Stomach smooth muscle (tissue), 2 donors: ENCODE measurements at regions not wholly inside any gene's neighbourhood (a gene's known extent, or its start where the extent isn't known, plus 50 kb on each side); places are given as distances from the start of the nearest gene placed in this dataset.

Experiments
- H3K27ac ChIP-seq: one replicate; pipeline ENCODE4 v1.7.0; 2013; ENCODE audit warnings: mild to moderate bottlenecking, low read length, inconsistent platforms
- H3K27me3 ChIP-seq, 2 donors: one replicate each; pipeline ENCODE4 v1.7.0; 2013; ENCODE audit warnings: low read length in 2 of 2; ENCODE audit not compliant: insufficient read depth in 2 of 2, control insufficient read depth in 1 of 2
- H3K36me3 ChIP-seq, 2 donors: one replicate each; pipeline ENCODE4 v1.7.0; 2013; ENCODE audit warnings: low read length in 2 of 2; ENCODE audit not compliant: control insufficient read depth in 2 of 2, insufficient read depth in 2 of 2
- H3K4me1 ChIP-seq: one replicate; pipeline ENCODE4 v1.7.0; 2013; ENCODE audit warnings: low read length; ENCODE audit not compliant: control insufficient read depth, insufficient read depth
- H3K4me3 ChIP-seq, 2 donors: one replicate each; pipeline ENCODE4 v1.7.0; 2013; ENCODE audit warnings: low read length in 2 of 2
- H3K9ac ChIP-seq, 2 donors: one replicate each; pipeline ENCODE4 v1.7.0; 2013; ENCODE audit warnings: low read length in 2 of 2, mild to moderate bottlenecking in 1 of 2
- H3K9me3 ChIP-seq, 2 donors: one replicate each; pipeline ENCODE4 v1.7.0; 2013; ENCODE audit warnings: low read length in 2 of 2; ENCODE audit not compliant: control insufficient read depth in 2 of 2
- donor health status: healthy.
- donor health status: Pancreatic carcinoma.

- no peak overlapping the region for H3K4me3 ChIP-seq
- H3K36me3 ChIP-seq = no peaks in the 10 kb centered on the region
- H3K27ac ChIP-seq = no peak overlapping the region
- H3K27me3 ChIP-seq = peaks cover 0 to 2% of the 10 kb centered on the region in 2 donors
- no peaks in the 10 kb centered on the region for H3K9me3 ChIP-seq
- no peak overlapping the region for H3K9ac ChIP-seq
- peaks cover 9% of the 10 kb centered on the region for H3K4me1 ChIP-seq
These were observed 123.7 kb upstream of the CPEB4 start for GRCh38 chr5:173764332-173765028.

GRCh38 chr5:173765029-173765644 is 123.0 kb upstream of the CPEB4 start:
- Histone ChIP-seq H3K4me1 (peaks cover 9% of the 10 kb centered on the region), H3K9me3 (no peaks in the 10 kb centered on the region), H3K27ac (no peak overlapping the region), H3K36me3 (no peaks in the 10 kb centered on the region), H3K4me3 (no peak overlapping the region), H3K9ac (no peak overlapping the region), H3K27me3 (peaks cover 0 to under 1% of the 10 kb centered on the region in 2 donors)

- H3K27ac ChIP-seq = no peak overlapping the region
- no peaks in the 10 kb centered on the region for H3K36me3 ChIP-seq
- H3K9ac ChIP-seq = no peak overlapping the region
- peaks cover 9% of the 10 kb centered on the region for H3K4me1 ChIP-seq
- H3K27me3 ChIP-seq = no peaks in the 10 kb centered on the region
- no peaks in the 10 kb centered on the region for H3K9me3 ChIP-seq
- no peak overlapping the region for H3K4me3 ChIP-seq
These were observed 122.5 kb upstream of the CPEB4 start for GRCh38 chr5:173765661-173766060.

GRCh38 chr5:173767574-173768266 is 120.4 kb upstream of the CPEB4 start:
- Histone ChIP-seq H3K27me3 (peaks cover 0 to 6% of the 10 kb centered on the region in 2 donors), H3K27ac (no peak overlapping the region), H3K36me3 (no peaks in the 10 kb centered on the region), H3K4me1 (peaks cover 9% of the 10 kb centered on the region), H3K4me3 (no peak overlapping the region), H3K9me3 (no peaks in the 10 kb centered on the region), H3K9ac (no peak overlapping the region)

GRCh38 chr5:173768267-173768806 is 119.8 kb upstream of the CPEB4 start:
- Histone ChIP-seq H3K27ac (no peak overlapping the region), H3K4me1 (peaks cover 9% of the 10 kb centered on the region), H3K36me3 (no peaks in the 10 kb centered on the region), H3K4me3 (no peak overlapping the region), H3K9ac (no peak overlapping the region), H3K9me3 (no peaks in the 10 kb centered on the region), H3K27me3 (peaks cover 0 to 6% of the 10 kb centered on the region in 2 donors)

GRCh38 chr5:173768891-173769290 is 119.3 kb upstream of the CPEB4 start:
- peaks cover 0 to 6% of the 10 kb centered on the region in 2 donors for H3K27me3 ChIP-seq
- no peaks in the 10 kb centered on the region for H3K36me3 ChIP-seq
- no peak overlapping the region for H3K4me3 ChIP-seq
- no peaks in the 10 kb centered on the region for H3K9me3 ChIP-seq
- H3K27ac ChIP-seq = no peak overlapping the region
- peaks cover 9% of the 10 kb centered on the region for H3K4me1 ChIP-seq
- H3K9ac ChIP-seq = no peak overlapping the region

GRCh38 chr5:173770637-173771036 is 117.5 kb upstream of the CPEB4 start:
- Histone ChIP-seq H3K4me1 (peaks cover 4% of the 10 kb centered on the region), H3K36me3 (no peaks in the 10 kb centered on the region), H3K9ac (no peak overlapping the region), H3K9me3 (no peaks in the 10 kb centered on the region), H3K27me3 (peaks cover 0 to 6% of the 10 kb centered on the region in 2 donors), H3K4me3 (no peak overlapping the region), H3K27ac (no peak overlapping the region)

GRCh38 chr5:173771121-173771724 is 116.9 kb upstream of the CPEB4 start:
- Histone ChIP-seq H3K4me1 (peaks cover 4% of the 10 kb centered on the region), H3K9ac (no peak overlapping the region), H3K4me3 (no peak overlapping the region), H3K36me3 (no peaks in the 10 kb centered on the region), H3K9me3 (no peaks in the 10 kb centered on the region), H3K27ac (no peak overlapping the region), H3K27me3 (peaks cover 0 to 6% of the 10 kb centered on the region in 2 donors)

- Histone ChIP-seq H3K27me3 (peaks cover 0 to 6% of the 10 kb centered on the region in 2 donors), H3K36me3 (no peaks in the 10 kb centered on the region), H3K27ac (no peak overlapping the region), H3K9ac (no peak overlapping the region), H3K4me3 (no peak overlapping the region), H3K9me3 (no peaks in the 10 kb centered on the region), H3K4me1 (peaks cover 4% of the 10 kb centered on the region)
These were observed 116.3 kb upstream of the CPEB4 start for GRCh38 chr5:173771725-173772383.

- Histone ChIP-seq H3K4me1 (peaks cover 4% of the 10 kb centered on the region), H3K4me3 (no peak overlapping the region), H3K36me3 (no peaks in the 10 kb centered on the region), H3K27ac (no peak overlapping the region), H3K27me3 (peaks cover 0 to 6% of the 10 kb centered on the region in 2 donors), H3K9ac (no peak overlapping the region), H3K9me3 (no peaks in the 10 kb centered on the region)
These were observed 115.6 kb upstream of the CPEB4 start for GRCh38 chr5:173772384-173773059.
